HG02885 (cell line): ENCODE measurements at regions not wholly inside any gene's neighbourhood (a gene's known extent, or its start where the extent isn't known, plus 50 kb on each side); places are given as distances from the start of the nearest gene placed in this dataset.

Source experiments
- ATAC-seq: cut with Tn5 transposase; IDR thresholded peaks from one replicate; pipeline ENCODE4 v1.9.1; 2021; ENCODE audit warnings: mild to moderate bottlenecking; ENCODE audit not compliant: unreplicated experiment, poor library complexity

GRCh38 chr10:105706281-105707026 lies 1065.4 kb downstream of the SORCS3 start:
- no peak for ATAC-seq

GRCh38 chr10:105702211-105702610 lies 1061.1 kb downstream of the SORCS3 start:
- ATAC-seq = no peak

GRCh38 chr10:105700218-105700617 lies 1059.1 kb downstream of the SORCS3 start:
- ATAC-seq = no peak

- ATAC-seq = no peak
Observed at GRCh38 chr10:105699504-105699903, 1058.4 kb downstream of the SORCS3 start.

GRCh38 chr10:105698592-105698991 lies 1057.5 kb downstream of the SORCS3 start:
- ATAC-seq = no peak

GRCh38 chr10:105697290-105697780 lies 1056.2 kb downstream of the SORCS3 start:
- ATAC-seq = no peak

GRCh38 chr10:105691811-105692210 lies 1050.7 kb downstream of the SORCS3 start:
- no peak for ATAC-seq

GRCh38 chr10:105682911-105683310 lies 1041.8 kb downstream of the SORCS3 start:
- ATAC-seq = no peak

- no peak for ATAC-seq
Observed at GRCh38 chr10:105681051-105681450, 1040.0 kb downstream of the SORCS3 start.

GRCh38 chr10:105679781-105680180 lies 1038.7 kb downstream of the SORCS3 start:
- ATAC-seq = no peak

- ATAC-seq = no peak
Observed at GRCh38 chr10:105675333-105675732, 1034.2 kb downstream of the SORCS3 start.

GRCh38 chr10:105674448-105674847 lies 1033.4 kb downstream of the SORCS3 start:
- no peak for ATAC-seq

- no peak for ATAC-seq
Observed at GRCh38 chr10:105658696-105659095, 1017.6 kb downstream of the SORCS3 start.

- no peak for ATAC-seq
Observed at GRCh38 chr10:105656856-105657255, 1015.8 kb downstream of the SORCS3 start.

- ATAC-seq = no peak
Observed at GRCh38 chr10:105650306-105650705, 1009.2 kb downstream of the SORCS3 start.

GRCh38 chr10:105647354-105647753 lies 1006.3 kb downstream of the SORCS3 start:
- no peak for ATAC-seq

GRCh38 chr10:105644978-105645377 lies 1003.9 kb downstream of the SORCS3 start:
- ATAC-seq = no peak

- ATAC-seq = no peak
Observed at GRCh38 chr10:105644559-105644958, 1003.5 kb downstream of the SORCS3 start.

GRCh38 chr10:105644091-105644490 lies 1003.0 kb downstream of the SORCS3 start:
- ATAC-seq = no peak

- ATAC-seq = no peak
Observed at GRCh38 chr10:105643660-105644059, 1002.6 kb downstream of the SORCS3 start.

- ATAC-seq = no peak
Observed at GRCh38 chr10:105634281-105634680, 993.2 kb downstream of the SORCS3 start.

- ATAC-seq = no peak
Observed at GRCh38 chr10:105615715-105616365, 974.8 kb downstream of the SORCS3 start.
